Thoracic aorta (tissue), 2 donors: ENCODE measurements at regions not wholly inside any gene's neighbourhood (a gene's known extent, or its start where the extent isn't known, plus 50 kb on each side); places are given as distances from the start of the nearest gene placed in this dataset.

Experiments
- ATAC-seq: fragments of 150-250 bp; one replicate; pipeline ENCODE4 v1.8.0; 2017; ENCODE audit warnings: low read depth; ENCODE audit not compliant: insufficient number of reproducible peaks, low FRiP score
- DNase-seq: peaks from one replicate; pipeline ENCODE4 v3.0.0-alpha.2; 2020; ENCODE audit warnings: low spot score
- H3K27ac ChIP-seq, 2 donors: fragments of 200-600 bp; sonication (generic); 1 replicate in 1 of 2; 2 replicates in 1 of 2; pipeline ENCODE4 v1.5.1; 2016; ENCODE audit warnings: mild to moderate bottlenecking in 2 of 2, moderate library complexity in 2 of 2
- H3K27me3 ChIP-seq: fragments of 200-600 bp; sonication (generic); replicated peaks from 2 replicates; pipeline ENCODE4 v1.6.0; 2016; ENCODE audit warnings: mild to moderate bottlenecking; ENCODE audit not compliant: insufficient read depth
- H3K36me3 ChIP-seq: fragments of 200-600 bp; sonication (generic); one replicate; pipeline ENCODE4 v1.5.1; 2016
- H3K4me1 ChIP-seq, 2 donors: fragments of 200-600 bp; sonication (generic); 1 replicate in 1 of 2; 2 replicates in 1 of 2; pipeline versions ENCODE4 v1.5.1 to v1.6.0; 2016; ENCODE audit warnings: low read depth in 2 of 2, mild to moderate bottlenecking in 1 of 2; ENCODE audit not compliant: control insufficient read depth in 1 of 2
- H3K4me3 ChIP-seq: fragments of 200-600 bp; sonication (generic); 2 replicates; pipeline ENCODE4 v1.5.1; 2016; ENCODE audit warnings: mild to moderate bottlenecking
- H3K9me3 ChIP-seq: fragments of 200-600 bp; sonication (generic); 2 replicates; pipeline ENCODE4 v1.5.1; 2016
- TF ChIP-seq, protein P1 (sequence below): fragments of 200-600 bp; sonication (generic); IDR thresholded peaks from one replicate; pipeline ENCODE4 v1.5.1; 2019; ENCODE audit warnings: antibody characterized with exemption

DNA sequence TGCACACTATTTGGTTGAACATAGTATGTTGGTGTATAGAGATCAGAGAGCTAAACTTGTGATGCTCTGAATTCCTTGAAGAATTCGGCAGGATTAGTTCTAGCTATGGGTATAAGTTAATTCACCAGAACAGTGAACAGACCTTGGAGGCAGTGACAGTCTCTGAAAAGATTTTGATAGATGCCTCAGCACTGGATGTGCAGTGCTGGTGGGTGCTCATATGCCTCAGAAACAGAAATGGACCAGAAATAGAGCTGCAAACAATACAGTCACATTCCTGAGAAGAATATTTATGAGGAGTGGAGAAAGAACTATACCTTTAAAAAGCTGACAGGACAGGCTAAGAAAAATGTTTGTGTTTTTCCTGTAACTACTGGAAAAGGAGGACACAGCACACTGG, 747.7 kb downstream of the KCTD16 start:
- DNase-seq (no peak), ATAC-seq (no peak)
- Histone ChIP-seq H3K9me3 (no peaks in the 10 kb centered on the region), H3K36me3 (no peaks in the 10 kb centered on the region), H3K4me1 (no peaks in the 10 kb centered on the region), H3K27ac (no peak overlapping the region), H3K27me3 (no peaks in the 10 kb centered on the region), H3K4me3 (no peak overlapping the region)
- TF ChIP-seq, protein P1, sequence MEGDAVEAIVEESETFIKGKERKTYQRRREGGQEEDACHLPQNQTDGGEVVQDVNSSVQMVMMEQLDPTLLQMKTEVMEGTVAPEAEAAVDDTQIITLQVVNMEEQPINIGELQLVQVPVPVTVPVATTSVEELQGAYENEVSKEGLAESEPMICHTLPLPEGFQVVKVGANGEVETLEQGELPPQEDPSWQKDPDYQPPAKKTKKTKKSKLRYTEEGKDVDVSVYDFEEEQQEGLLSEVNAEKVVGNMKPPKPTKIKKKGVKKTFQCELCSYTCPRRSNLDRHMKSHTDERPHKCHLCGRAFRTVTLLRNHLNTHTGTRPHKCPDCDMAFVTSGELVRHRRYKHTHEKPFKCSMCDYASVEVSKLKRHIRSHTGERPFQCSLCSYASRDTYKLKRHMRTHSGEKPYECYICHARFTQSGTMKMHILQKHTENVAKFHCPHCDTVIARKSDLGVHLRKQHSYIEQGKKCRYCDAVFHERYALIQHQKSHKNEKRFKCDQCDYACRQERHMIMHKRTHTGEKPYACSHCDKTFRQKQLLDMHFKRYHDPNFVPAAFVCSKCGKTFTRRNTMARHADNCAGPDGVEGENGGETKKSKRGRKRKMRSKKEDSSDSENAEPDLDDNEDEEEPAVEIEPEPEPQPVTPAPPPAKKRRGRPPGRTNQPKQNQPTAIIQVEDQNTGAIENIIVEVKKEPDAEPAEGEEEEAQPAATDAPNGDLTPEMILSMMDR = no peak

DNA sequence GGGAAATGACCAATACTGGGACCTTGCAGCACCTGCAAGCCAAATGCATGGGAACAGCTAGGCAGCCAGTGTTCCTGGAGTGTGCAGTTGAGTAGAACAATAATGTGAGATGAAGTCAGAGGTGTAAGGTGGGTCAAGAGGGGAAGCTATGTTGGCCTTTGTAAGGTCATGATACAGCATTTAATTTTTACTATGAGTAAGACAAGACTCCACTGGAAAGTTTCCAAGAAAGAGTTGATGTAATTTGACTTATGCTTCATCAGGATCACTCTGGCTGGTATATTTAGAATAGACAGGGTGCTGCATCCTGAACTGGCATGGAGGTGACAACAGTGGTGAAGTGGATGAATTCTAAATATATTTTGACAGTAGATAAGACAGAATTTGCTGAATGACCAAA, 744.8 kb downstream of the KCTD16 start:
- no peak overlapping the region for H3K4me3 ChIP-seq
- no peaks in the 10 kb centered on the region for H3K27me3 ChIP-seq
- TF ChIP-seq, protein P1 = no peak
- DNase-seq (no peak), ATAC-seq (no peak)
- no peaks in the 10 kb centered on the region for H3K4me1 ChIP-seq
- no peaks in the 10 kb centered on the region for H3K36me3 ChIP-seq
- H3K27ac ChIP-seq = no peak overlapping the region
- H3K9me3 ChIP-seq = no peaks in the 10 kb centered on the region

- no peaks in the 10 kb centered on the region for H3K4me1 ChIP-seq
- TF ChIP-seq, protein P1 = no peak
- H3K9me3 ChIP-seq = no peaks in the 10 kb centered on the region
- no peaks in the 10 kb centered on the region for H3K27me3 ChIP-seq
- DNase-seq (no peak), ATAC-seq (no peak)
- H3K27ac ChIP-seq = no peak overlapping the region
- no peak overlapping the region for H3K4me3 ChIP-seq
- no peaks in the 10 kb centered on the region for H3K36me3 ChIP-seq
These were observed 743.0 kb downstream of the KCTD16 start for GRCh38 chr5:144913661-144914060.

GRCh38 chr5:144896473-144896872, 725.8 kb downstream of the KCTD16 start:
- H3K4me1 ChIP-seq = no peaks in the 10 kb centered on the region
- H3K36me3 ChIP-seq = no peaks in the 10 kb centered on the region
- no peaks in the 10 kb centered on the region for H3K9me3 ChIP-seq
- TF ChIP-seq, protein P1 = no peak
- no peak for ATAC-seq
- H3K27me3 ChIP-seq = no peaks in the 10 kb centered on the region
- no peak for DNase-seq
- H3K4me3 ChIP-seq = no peak overlapping the region
- H3K27ac ChIP-seq = no peak overlapping the region

- Histone ChIP-seq H3K36me3 (no peaks in the 10 kb centered on the region), H3K9me3 (no peaks in the 10 kb centered on the region), H3K4me3 (no peak overlapping the region), H3K27me3 (no peaks in the 10 kb centered on the region), H3K4me1 (no peaks in the 10 kb centered on the region), H3K27ac (no peak overlapping the region)
- DNase-seq = no peak
- ATAC-seq = no peak
- TF ChIP-seq, protein P1 = no peak
These were observed 716.0 kb downstream of the KCTD16 start for GRCh38 chr5:144886668-144887067.
